Neural progenitor cell (in vitro differentiated cells): ENCODE measurements at regions not wholly inside any gene's neighbourhood (a gene's known extent, or its start where the extent isn't known, plus 50 kb on each side); places are given as distances from the start of the nearest gene placed in this dataset.

Experiments used
- CTCF ChIP-seq: fragments of 200-600 bp; sonication (generic); IDR thresholded peaks from 2 replicates; pipeline ENCODE4 v1.5.1; 2017; ENCODE audit warnings: antibody characterized with exemption, mild to moderate bottlenecking
- EZH2 ChIP-seq: fragments of 200-600 bp; sonication (generic); IDR thresholded peaks from 2 replicates; pipeline ENCODE4 v1.6.1; 2017; ENCODE audit warnings: antibody characterized with exemption, mild to moderate bottlenecking, moderate library complexity
- EZH2phosphoT487 ChIP-seq: fragments of 200-600 bp; sonication (generic); IDR thresholded peaks from 2 replicates; pipeline ENCODE4 v1.6.1; 2017; ENCODE audit warnings: antibody characterized with exemption

GRCh38 chr6:111951497-111952085, 78.3 kb upstream of the FYN start:
- TF ChIP-seq CTCF (no peak), EZH2 (no peak), EZH2phosphoT487 (no peak)
